OCI-LY7 (cell line): ENCODE measurements at regions not wholly inside any gene's neighbourhood (a gene's known extent, or its start where the extent isn't known, plus 50 kb on each side); places are given as distances from the start of the nearest gene placed in this dataset.

ENCODE experiments used
- EZH2phosphoT487 ChIP-seq: fragments of 200-600 bp; sonication (generic); IDR thresholded peaks from 2 replicates; pipeline ENCODE4 v1.6.1; 2018; ENCODE audit warnings: low read depth, borderline replicate concordance, mild to moderate bottlenecking, mixed run types, antibody characterized with exemption, low read length, moderate library complexity, mixed read lengths
- TF ChIP-seq, protein P1 (sequence below): fragments of 200-600 bp; sonication (generic); conservative IDR thresholded peaks from 2 replicates; pipeline ENCODE4 v1.5.1; 2014; ENCODE audit warnings: mild to moderate bottlenecking, antibody characterized with exemption, low read length, moderate library complexity, mixed read lengths

- TF ChIP-seq, protein P1, sequence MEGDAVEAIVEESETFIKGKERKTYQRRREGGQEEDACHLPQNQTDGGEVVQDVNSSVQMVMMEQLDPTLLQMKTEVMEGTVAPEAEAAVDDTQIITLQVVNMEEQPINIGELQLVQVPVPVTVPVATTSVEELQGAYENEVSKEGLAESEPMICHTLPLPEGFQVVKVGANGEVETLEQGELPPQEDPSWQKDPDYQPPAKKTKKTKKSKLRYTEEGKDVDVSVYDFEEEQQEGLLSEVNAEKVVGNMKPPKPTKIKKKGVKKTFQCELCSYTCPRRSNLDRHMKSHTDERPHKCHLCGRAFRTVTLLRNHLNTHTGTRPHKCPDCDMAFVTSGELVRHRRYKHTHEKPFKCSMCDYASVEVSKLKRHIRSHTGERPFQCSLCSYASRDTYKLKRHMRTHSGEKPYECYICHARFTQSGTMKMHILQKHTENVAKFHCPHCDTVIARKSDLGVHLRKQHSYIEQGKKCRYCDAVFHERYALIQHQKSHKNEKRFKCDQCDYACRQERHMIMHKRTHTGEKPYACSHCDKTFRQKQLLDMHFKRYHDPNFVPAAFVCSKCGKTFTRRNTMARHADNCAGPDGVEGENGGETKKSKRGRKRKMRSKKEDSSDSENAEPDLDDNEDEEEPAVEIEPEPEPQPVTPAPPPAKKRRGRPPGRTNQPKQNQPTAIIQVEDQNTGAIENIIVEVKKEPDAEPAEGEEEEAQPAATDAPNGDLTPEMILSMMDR = no peak
- TF ChIP-seq EZH2phosphoT487 = no peak
Observed at GRCh38 chr2:239456940-239457339, 56.1 kb upstream of the HDAC4 start.
